Liver (tissue), 8 donors: ENCODE measurements at regions not wholly inside any gene's neighbourhood (a gene's known extent, or its start where the extent isn't known, plus 50 kb on each side); places are given as distances from the start of the nearest gene placed in this dataset.

Experiments
- DNase-seq: peaks from one replicate; pipeline ENCODE4 v3.0.0-alpha.2; 2017; ENCODE audit warnings: low spot score
- H3K27ac ChIP-seq, 2 donors: one replicate each; pipeline ENCODE4 v1.7.0; 2013; ENCODE audit warnings: inconsistent platforms in 2 of 2, low read length in 2 of 2, control low read depth in 1 of 2, low read depth in 1 of 2, mild to moderate bottlenecking in 1 of 2
- H3K27me3 ChIP-seq, 4 donors: one replicate each; pipeline versions ENCODE4 v1.6.1 to v1.7.0; 2013; ENCODE audit warnings: low read length in 3 of 4, inconsistent platforms in 1 of 4, mild to moderate bottlenecking in 1 of 4, moderate library complexity in 1 of 4; ENCODE audit not compliant: control insufficient read depth in 4 of 4, insufficient read depth in 4 of 4
- H3K36me3 ChIP-seq, 4 donors: one replicate each; pipeline versions ENCODE4 v1.6.1 to v1.7.0; 2013; ENCODE audit warnings: low read length in 3 of 4, mild to moderate bottlenecking in 3 of 4, low read depth in 1 of 4, moderate library complexity in 1 of 4; ENCODE audit not compliant: control insufficient read depth in 4 of 4, insufficient read depth in 3 of 4
- H3K4me1 ChIP-seq, 4 donors: one replicate each; pipeline versions ENCODE4 v1.6.1 to v1.7.0; 2013; ENCODE audit warnings: low read length in 3 of 4, mild to moderate bottlenecking in 3 of 4, moderate library complexity in 1 of 4; ENCODE audit not compliant: control insufficient read depth in 4 of 4, insufficient read depth in 4 of 4
- H3K4me3 ChIP-seq, 3 donors: one replicate each; pipeline versions ENCODE4 v1.6.1 to v1.7.0; 2013; ENCODE audit warnings: low read length in 3 of 3, control low read depth in 1 of 3, low read depth in 1 of 3, mild to moderate bottlenecking in 1 of 3
- H3K9ac ChIP-seq, 2 donors: one replicate each; pipeline ENCODE4 v1.7.0; 2013; ENCODE audit warnings: low read length in 2 of 2, mild to moderate bottlenecking in 2 of 2, moderate library complexity in 2 of 2, control low read depth in 1 of 2, low read depth in 1 of 2
- H3K9me3 ChIP-seq, 4 donors: one replicate each; pipeline versions ENCODE4 v1.6.1 to v1.7.0; 2013; ENCODE audit warnings: low read length in 3 of 4; ENCODE audit not compliant: control insufficient read depth in 4 of 4
- EGR1 ChIP-seq, 2 donors: IDR thresholded peaks; 2 replicates each; pipeline ENCODE4 v1.6.1; 2016 to 2018; ENCODE audit warnings: antibody characterized with exemption in 2 of 2, low read depth in 2 of 2
- FOXA1 ChIP-seq: IDR thresholded peaks from 2 replicates; pipeline ENCODE4 v1.6.1; 2016; ENCODE audit warnings: antibody characterized with exemption
- FOXA2 ChIP-seq: IDR thresholded peaks from 2 replicates; pipeline ENCODE4 v1.6.1; 2016; ENCODE audit warnings: antibody characterized with exemption
- GABPA ChIP-seq, 2 donors: IDR thresholded peaks in 1 of 2; conservative IDR thresholded peaks in 1 of 2; 2 replicates each; pipeline ENCODE4 v1.6.1; 2016; ENCODE audit warnings: antibody characterized with exemption in 2 of 2, mild to moderate bottlenecking in 1 of 2, moderate library complexity in 1 of 2
- HNF4A ChIP-seq, 2 donors: conservative IDR thresholded peaks; 2 replicates each; pipeline ENCODE4 v1.6.1; 2016; ENCODE audit warnings: antibody characterized with exemption in 2 of 2, mild to moderate bottlenecking in 2 of 2
- HNF4G ChIP-seq: IDR thresholded peaks from 2 replicates; pipeline ENCODE4 v1.6.1; 2016; ENCODE audit warnings: antibody characterized with exemption
- MAX ChIP-seq: IDR thresholded peaks from 2 replicates; pipeline ENCODE4 v1.6.1; 2016; ENCODE audit warnings: antibody characterized with exemption
- NR2F2 ChIP-seq: IDR thresholded peaks from 2 replicates; pipeline ENCODE4 v1.6.1; 2016; ENCODE audit warnings: antibody characterized with exemption
- RAD21 ChIP-seq, 2 donors: IDR thresholded peaks; 2 replicates each; pipeline ENCODE4 v1.6.1; 2016; ENCODE audit warnings: antibody characterized with exemption in 2 of 2, mild to moderate bottlenecking in 2 of 2
- RXRA ChIP-seq, 2 donors: IDR thresholded peaks; 2 replicates each; pipeline ENCODE4 v1.6.1; 2017 to 2018; ENCODE audit warnings: antibody characterized with exemption in 2 of 2, mild to moderate bottlenecking in 1 of 2
- SP1 ChIP-seq: IDR thresholded peaks from 2 replicates; pipeline ENCODE4 v1.6.1; 2018; ENCODE audit warnings: antibody characterized with exemption, mild to moderate bottlenecking
- TAF1 ChIP-seq: conservative IDR thresholded peaks from 2 replicates; pipeline ENCODE4 v1.6.1; 2016; ENCODE audit warnings: antibody characterized with exemption, mild to moderate bottlenecking
- YY1 ChIP-seq: IDR thresholded peaks from 2 replicates; pipeline ENCODE4 v1.6.1; 2016; ENCODE audit warnings: antibody characterized with exemption, mild to moderate bottlenecking
- WGBS: extraction: QIAGEN DNeasy Blood & Tissue Kit; methylation state at CpG from one replicate; pipeline ENCODE4 v1.1.7; 2013; 5-methylcytosine and 5-hydroxymethylcytosine counted together
- TF ChIP-seq, protein P1 (sequence below): IDR thresholded peaks from 2 replicates; pipeline ENCODE4 v1.6.1; 2016; ENCODE audit warnings: antibody characterized with exemption, mild to moderate bottlenecking
- TF ChIP-seq, protein P2 (sequence below): IDR thresholded peaks from 2 replicates; pipeline ENCODE4 v1.6.1; 2016; ENCODE audit warnings: antibody characterized with exemption
- TF ChIP-seq, protein P3 (sequence below): IDR thresholded peaks from 2 replicates; pipeline ENCODE4 v1.6.1; 2016; ENCODE audit warnings: antibody characterized with exemption
- TF ChIP-seq, protein P4 (sequence below): fragments of 150-350 bp; IDR thresholded peaks from 2 replicates; pipeline ENCODE4 v1.5.1; 2017; ENCODE audit warnings: improper control_type of control experiment, low read depth, low read length; ENCODE audit not compliant: missing input control
- donor health status: healthy.
- donor health status: healthy.
- donor health status: healthy.
- donor health status: healthy.
- donor health status: healthy.

- 80% methylated on average over 15 of the region's 15 CpGs for WGBS
- TF ChIP-seq FOXA1 = no peak
- TF ChIP-seq, protein P1, sequence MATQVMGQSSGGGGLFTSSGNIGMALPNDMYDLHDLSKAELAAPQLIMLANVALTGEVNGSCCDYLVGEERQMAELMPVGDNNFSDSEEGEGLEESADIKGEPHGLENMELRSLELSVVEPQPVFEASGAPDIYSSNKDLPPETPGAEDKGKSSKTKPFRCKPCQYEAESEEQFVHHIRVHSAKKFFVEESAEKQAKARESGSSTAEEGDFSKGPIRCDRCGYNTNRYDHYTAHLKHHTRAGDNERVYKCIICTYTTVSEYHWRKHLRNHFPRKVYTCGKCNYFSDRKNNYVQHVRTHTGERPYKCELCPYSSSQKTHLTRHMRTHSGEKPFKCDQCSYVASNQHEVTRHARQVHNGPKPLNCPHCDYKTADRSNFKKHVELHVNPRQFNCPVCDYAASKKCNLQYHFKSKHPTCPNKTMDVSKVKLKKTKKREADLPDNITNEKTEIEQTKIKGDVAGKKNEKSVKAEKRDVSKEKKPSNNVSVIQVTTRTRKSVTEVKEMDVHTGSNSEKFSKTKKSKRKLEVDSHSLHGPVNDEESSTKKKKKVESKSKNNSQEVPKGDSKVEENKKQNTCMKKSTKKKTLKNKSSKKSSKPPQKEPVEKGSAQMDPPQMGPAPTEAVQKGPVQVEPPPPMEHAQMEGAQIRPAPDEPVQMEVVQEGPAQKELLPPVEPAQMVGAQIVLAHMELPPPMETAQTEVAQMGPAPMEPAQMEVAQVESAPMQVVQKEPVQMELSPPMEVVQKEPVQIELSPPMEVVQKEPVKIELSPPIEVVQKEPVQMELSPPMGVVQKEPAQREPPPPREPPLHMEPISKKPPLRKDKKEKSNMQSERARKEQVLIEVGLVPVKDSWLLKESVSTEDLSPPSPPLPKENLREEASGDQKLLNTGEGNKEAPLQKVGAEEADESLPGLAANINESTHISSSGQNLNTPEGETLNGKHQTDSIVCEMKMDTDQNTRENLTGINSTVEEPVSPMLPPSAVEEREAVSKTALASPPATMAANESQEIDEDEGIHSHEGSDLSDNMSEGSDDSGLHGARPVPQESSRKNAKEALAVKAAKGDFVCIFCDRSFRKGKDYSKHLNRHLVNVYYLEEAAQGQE = no peak
- no peak for TF ChIP-seq HNF4A (conservative IDR thresholded peaks at IDR 0.05)
Observed at GRCh38 chr18:25465152-25465732, 113.3 kb upstream of the ZNF521 start.

DNA sequence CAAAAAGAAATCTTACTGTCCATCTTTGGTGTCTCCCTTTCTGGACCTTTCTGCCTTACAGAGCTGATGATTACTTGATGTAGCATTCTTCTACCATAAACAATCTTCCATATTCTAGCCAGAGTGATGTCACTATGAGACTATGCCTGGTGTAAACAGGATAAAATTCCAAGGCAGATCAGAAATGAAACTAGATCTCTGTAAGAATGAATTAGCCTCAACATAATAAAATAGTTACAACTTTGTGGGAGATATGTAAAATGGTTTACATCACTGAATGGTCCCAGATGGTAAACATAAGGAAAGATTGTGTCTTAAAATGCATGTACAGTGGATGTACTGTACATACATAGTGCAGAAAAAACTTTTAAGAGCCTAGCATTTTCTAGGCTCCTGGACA lies 112.3 kb upstream of the ZNF521 start:
- Histone ChIP-seq H3K27ac (no peak overlapping the region), H3K9ac (no peak overlapping the region), H3K27me3 (no peaks in the 10 kb centered on the region), H3K4me1 (no peaks in the 10 kb centered on the region), H3K36me3 (no peaks in the 10 kb centered on the region), H3K4me3 (no peak overlapping the region), H3K9me3 (no peaks in the 10 kb centered on the region)
- DNase-seq = no peak
- TF ChIP-seq, protein P2, sequence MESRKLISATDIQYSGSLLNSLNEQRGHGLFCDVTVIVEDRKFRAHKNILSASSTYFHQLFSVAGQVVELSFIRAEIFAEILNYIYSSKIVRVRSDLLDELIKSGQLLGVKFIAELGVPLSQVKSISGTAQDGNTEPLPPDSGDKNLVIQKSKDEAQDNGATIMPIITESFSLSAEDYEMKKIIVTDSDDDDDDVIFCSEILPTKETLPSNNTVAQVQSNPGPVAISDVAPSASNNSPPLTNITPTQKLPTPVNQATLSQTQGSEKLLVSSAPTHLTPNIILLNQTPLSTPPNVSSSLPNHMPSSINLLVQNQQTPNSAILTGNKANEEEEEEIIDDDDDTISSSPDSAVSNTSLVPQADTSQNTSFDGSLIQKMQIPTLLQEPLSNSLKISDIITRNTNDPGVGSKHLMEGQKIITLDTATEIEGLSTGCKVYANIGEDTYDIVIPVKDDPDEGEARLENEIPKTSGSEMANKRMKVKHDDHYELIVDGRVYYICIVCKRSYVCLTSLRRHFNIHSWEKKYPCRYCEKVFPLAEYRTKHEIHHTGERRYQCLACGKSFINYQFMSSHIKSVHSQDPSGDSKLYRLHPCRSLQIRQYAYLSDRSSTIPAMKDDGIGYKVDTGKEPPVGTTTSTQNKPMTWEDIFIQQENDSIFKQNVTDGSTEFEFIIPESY = no peak
- no peak for TF ChIP-seq HNF4A (conservative IDR thresholded peaks at IDR 0.05)
- TF ChIP-seq, protein P3, sequence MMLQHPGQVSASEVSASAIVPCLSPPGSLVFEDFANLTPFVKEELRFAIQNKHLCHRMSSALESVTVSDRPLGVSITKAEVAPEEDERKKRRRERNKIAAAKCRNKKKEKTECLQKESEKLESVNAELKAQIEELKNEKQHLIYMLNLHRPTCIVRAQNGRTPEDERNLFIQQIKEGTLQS = no peak
- no peak for TF ChIP-seq NR2F2
- no peak for TF ChIP-seq GABPA (IDR thresholded peaks at IDR 0.05 in 1 of 2, conservative IDR thresholded peaks at IDR 0.05 in 1 of 2)
- TF ChIP-seq FOXA1 = no peak
- no peak for TF ChIP-seq YY1
- TF ChIP-seq RAD21 (IDR thresholded peaks at IDR 0.05) = no peak
- TF ChIP-seq SP1 = no peak
- no peak for TF ChIP-seq FOXA2
- TF ChIP-seq, protein P1 = no peak
- TF ChIP-seq TAF1 = no peak
- TF ChIP-seq HNF4G = no peak
- TF ChIP-seq RXRA (IDR thresholded peaks at IDR 0.05) = no peak
- TF ChIP-seq, protein P4, sequence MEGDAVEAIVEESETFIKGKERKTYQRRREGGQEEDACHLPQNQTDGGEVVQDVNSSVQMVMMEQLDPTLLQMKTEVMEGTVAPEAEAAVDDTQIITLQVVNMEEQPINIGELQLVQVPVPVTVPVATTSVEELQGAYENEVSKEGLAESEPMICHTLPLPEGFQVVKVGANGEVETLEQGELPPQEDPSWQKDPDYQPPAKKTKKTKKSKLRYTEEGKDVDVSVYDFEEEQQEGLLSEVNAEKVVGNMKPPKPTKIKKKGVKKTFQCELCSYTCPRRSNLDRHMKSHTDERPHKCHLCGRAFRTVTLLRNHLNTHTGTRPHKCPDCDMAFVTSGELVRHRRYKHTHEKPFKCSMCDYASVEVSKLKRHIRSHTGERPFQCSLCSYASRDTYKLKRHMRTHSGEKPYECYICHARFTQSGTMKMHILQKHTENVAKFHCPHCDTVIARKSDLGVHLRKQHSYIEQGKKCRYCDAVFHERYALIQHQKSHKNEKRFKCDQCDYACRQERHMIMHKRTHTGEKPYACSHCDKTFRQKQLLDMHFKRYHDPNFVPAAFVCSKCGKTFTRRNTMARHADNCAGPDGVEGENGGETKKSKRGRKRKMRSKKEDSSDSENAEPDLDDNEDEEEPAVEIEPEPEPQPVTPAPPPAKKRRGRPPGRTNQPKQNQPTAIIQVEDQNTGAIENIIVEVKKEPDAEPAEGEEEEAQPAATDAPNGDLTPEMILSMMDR = no peak
- no peak for TF ChIP-seq MAX
- TF ChIP-seq EGR1 (IDR thresholded peaks at IDR 0.05; ENCODE audit: low read depth in 2 of 2) = no peak

More at GRCh38 chr18:25465152-25465732, 113.3 kb upstream of the ZNF521 start:
- Histone ChIP-seq H3K9ac (no peak overlapping the region), H3K9me3 (no peaks in the 10 kb centered on the region), H3K27ac (no peak overlapping the region), H3K36me3 (no peaks in the 10 kb centered on the region), H3K4me1 (no peaks in the 10 kb centered on the region), H3K4me3 (no peak overlapping the region), H3K27me3 (no peaks in the 10 kb centered on the region)
- DNase-seq = no peak
